NCI-H2171 treated with DMSO at 0.1 percent for 48 hours (cell line): ENCODE measurements at regions not wholly inside any gene's neighbourhood (a gene's known extent, or its start where the extent isn't known, plus 50 kb on each side); places are given as distances from the start of the nearest gene placed in this dataset.

ENCODE experiments used
- DNase-seq: peaks from one replicate; lab custom pipeline; 2025; lab: John Stamatoyannopoulos, UW

- DNase-seq = no peak
Observed at GRCh38 chr10:106467506-106467905, 697.0 kb downstream of the SORCS1 start.

- no peak for DNase-seq
Observed at GRCh38 chr10:106457522-106457921, 707.0 kb downstream of the SORCS1 start.

DNA sequence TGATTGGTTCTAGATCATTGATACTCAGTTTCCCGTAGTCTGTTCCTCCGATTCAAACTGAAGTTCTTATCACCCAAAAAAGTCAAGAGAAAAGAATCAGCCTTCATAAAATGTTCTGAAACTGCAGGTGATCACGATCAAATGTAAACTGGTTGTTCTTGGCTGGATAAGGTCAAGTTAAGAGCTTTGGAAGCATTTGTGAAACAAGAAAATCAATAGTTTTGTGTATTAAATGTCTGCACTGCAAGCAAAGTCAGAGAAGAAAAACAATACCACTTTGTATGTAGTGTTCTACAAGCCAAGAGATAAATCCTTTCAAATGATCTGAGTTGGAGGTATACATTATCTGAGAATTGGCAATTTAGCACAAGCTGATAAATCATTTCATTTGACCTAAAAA is 710.3 kb downstream of the SORCS1 start:
- DNase-seq = no peak

- no peak for DNase-seq
Observed at GRCh38 chr10:106450966-106451365, 713.5 kb downstream of the SORCS1 start.

GRCh38 chr10:106446920-106447319 is 717.6 kb downstream of the SORCS1 start:
- no peak for DNase-seq

DNA sequence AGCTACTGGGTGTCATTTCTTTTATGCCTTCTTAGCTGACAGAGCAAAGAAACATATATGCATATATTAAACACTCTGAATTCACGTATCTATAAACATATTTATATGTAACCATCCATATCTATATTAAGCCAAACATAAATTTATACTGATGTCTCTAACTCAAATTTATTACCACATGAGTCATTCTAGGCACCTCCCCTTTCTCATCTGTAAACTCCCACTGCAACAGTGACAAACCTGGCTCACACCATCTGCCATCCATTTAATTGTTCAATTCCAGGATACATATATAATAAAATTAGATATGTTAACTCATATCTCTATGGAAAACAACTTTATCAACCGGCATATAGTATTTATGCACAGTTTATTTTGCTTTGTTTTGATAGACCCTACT is 722.3 kb downstream of the SORCS1 start:
- DNase-seq = no peak

GRCh38 chr10:106440767-106441166 is 723.7 kb downstream of the SORCS1 start:
- DNase-seq = no peak

- no peak for DNase-seq
Observed at GRCh38 chr10:106440355-106440754, 724.2 kb downstream of the SORCS1 start.

DNA sequence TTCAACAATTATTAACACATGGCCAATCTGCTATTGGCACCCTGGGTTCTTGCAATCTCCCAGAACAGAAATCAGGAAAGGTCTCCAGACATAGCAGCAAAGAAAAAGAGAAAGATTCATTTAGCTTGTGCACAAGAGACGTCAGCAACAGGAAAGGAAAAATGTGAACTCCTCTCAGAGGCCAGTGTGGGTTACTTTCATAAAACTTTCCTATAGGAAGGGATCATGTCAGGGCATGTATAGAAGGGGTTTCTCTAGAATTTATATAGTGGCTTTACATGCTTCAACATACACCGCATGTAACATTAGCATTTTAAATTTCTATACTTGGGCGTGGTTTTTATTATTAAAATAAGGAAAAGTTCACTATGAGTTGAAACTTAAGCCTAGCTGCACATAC is 725.1 kb downstream of the SORCS1 start:
- no peak for DNase-seq

- DNase-seq = no peak
Observed at GRCh38 chr10:106438386-106438785, 726.1 kb downstream of the SORCS1 start.

DNA sequence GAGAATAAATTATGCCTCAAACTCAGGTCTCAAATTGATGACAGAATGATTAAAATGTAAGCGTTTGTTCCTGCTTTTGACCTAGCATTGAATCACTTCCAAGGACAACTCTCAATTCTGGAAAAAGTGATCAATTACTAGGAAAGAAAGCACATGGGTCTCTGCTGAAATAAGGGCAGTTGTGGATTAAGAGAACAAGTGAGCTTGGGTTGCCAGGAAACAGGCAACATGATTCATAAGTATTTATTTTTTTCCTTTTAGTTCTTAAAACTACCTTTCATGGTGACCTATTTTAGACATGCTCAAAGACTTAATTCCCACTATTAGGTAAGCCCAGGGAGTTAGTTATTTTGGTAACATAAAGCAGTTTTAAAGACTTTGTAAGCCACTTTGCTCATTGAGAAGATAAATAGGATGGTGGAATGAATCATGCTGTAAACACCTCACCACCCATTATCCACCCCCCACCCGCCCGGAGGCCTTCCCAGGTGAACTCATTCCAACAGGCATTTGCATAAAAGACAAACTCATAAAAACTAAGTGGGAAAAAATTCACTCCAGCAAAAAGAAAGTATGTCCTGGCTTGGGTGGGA is 728.3 kb downstream of the SORCS1 start:
- no peak for DNase-seq

- no peak for DNase-seq
Observed at GRCh38 chr10:106435081-106435480, 729.4 kb downstream of the SORCS1 start.

- DNase-seq = no peak
Observed at GRCh38 chr10:106424981-106425380, 739.5 kb downstream of the SORCS1 start.

GRCh38 chr10:106424054-106424453 is 740.5 kb downstream of the SORCS1 start:
- no peak for DNase-seq

- DNase-seq = no peak
Observed at GRCh38 chr10:106410331-106410730, 754.2 kb downstream of the SORCS1 start.

DNA sequence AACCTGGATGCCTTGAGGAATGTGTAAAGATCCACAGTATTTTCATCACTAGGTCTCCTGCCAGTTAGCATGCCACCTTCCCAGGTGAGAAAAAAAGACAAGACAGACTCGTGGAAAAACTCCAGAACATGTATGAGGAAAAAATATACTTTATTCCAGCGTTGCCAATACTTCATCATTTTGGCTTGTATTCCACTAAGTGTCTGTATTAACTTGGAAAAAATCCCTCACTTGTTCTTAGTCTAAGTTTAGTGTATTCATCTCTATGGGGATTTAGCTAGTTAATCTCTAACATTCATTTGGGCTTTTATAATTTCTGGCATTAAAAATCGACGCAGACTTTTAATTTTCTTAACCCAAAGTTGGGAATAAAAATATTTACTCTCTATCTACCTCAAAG is 759.4 kb downstream of the SORCS1 start:
- no peak for DNase-seq

GRCh38 chr10:106402458-106402857 is 762.0 kb downstream of the SORCS1 start:
- DNase-seq = no peak

- DNase-seq = no peak
Observed at GRCh38 chr10:106401967-106402366, 762.5 kb downstream of the SORCS1 start.

GRCh38 chr10:106401161-106401560 is 763.3 kb downstream of the SORCS1 start:
- DNase-seq = no peak

DNA sequence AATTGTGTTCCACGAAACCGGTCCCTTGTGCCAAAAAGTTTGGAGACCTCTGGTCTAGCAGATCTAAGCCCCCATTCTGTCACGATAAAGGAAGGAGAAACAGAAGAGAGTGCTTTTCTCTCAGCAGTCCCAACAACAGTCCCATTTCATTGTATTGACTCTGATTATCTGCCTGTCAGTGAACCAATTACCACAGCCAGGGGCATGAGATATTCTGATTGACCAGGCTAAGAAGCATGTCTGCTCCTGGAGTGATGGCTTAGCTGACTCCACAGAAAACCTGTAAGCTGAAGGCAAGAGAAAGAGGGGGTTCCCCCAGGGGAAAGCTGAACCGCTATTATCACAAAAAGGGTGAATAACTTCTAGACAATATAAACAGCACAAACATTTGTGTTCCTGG is 765.4 kb downstream of the SORCS1 start:
- no peak for DNase-seq

- no peak for DNase-seq
Observed at GRCh38 chr10:106396192-106396591, 768.3 kb downstream of the SORCS1 start.

DNA sequence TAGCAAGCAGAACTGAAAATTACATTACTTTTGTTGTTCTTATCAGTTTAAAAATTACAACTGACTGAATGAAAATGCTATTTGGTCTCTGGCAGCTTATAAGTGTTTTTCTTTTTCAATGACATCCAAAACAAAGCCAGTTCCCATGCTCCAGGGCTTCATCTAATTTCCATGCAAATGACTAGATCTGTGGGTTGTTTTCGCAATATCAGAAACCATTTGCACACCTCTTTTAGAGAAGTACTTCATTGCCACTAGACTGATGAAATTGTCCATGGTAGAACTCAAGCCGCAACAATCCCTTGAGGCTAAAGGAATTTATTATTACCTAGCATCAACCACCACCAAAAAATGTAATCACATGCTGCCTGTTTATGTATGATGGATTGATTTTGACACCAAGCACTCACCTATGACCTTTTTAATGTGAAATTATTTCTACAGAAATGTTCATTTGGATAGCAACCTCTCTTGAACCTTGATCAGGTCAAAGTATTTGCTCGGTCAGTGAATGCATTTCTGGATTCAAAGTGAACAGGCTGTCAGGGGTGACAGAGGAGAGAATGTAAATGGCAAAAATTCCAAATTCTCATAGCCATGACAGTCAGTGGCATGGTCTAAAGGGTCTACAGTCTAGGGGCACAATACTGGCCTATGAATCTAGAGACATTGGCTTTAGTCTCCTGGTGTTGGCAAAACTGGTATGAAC is 769.3 kb downstream of the SORCS1 start:
- DNase-seq = no peak

- DNase-seq = no peak
Observed at GRCh38 chr10:106392778-106393177, 771.7 kb downstream of the SORCS1 start.

- DNase-seq = no peak
Observed at GRCh38 chr10:106387063-106387462, 777.4 kb downstream of the SORCS1 start.
